H1 (cell line): ENCODE measurements at regions not wholly inside any gene's neighbourhood (a gene's known extent, or its start where the extent isn't known, plus 50 kb on each side); places are given as distances from the start of the nearest gene placed in this dataset.

Experiments used
- ATF2 ChIP-seq: IDR thresholded peaks from 2 replicates; pipeline ENCODE4 v1.6.1; 2012; ENCODE audit warnings: low read length, inconsistent platforms
- CHD2 ChIP-seq: IDR thresholded peaks from 2 replicates; pipeline ENCODE4 v1.6.1; 2012; ENCODE audit warnings: low read length, improper control_type of control experiment
- EP300 ChIP-seq, 2 experiments: IDR thresholded peaks; 1 replicate in 1 of 2; 2 replicates in 1 of 2; pipeline ENCODE4 v1.6.1; 2011 to 2012; ENCODE audit warnings: low read depth in 2 of 2, low read length in 2 of 2, mild to moderate bottlenecking in 2 of 2, borderline replicate concordance in 1 of 2, inconsistent platforms in 1 of 2, moderate library complexity in 1 of 2
- NRF1 ChIP-seq: IDR thresholded peaks from 2 replicates; pipeline ENCODE4 v1.6.1; 2011; ENCODE audit warnings: mild to moderate bottlenecking, low read depth, low read length, improper control_type of control experiment
- SIX5 ChIP-seq: IDR thresholded peaks from 2 replicates; pipeline ENCODE4 v1.6.1; 2011; ENCODE audit warnings: mild to moderate bottlenecking, low read depth, low read length
- SP4 ChIP-seq: IDR thresholded peaks from 2 replicates; pipeline ENCODE4 v1.6.1; 2012; ENCODE audit warnings: low read length, inconsistent platforms

GRCh38 chr4:79150820-79151416 is 174.9 kb downstream of the NAA11 start (continued):
- TF ChIP-seq ATF2 (no peak), EP300 (IDR thresholded peaks at IDR 0.05; ENCODE audit: borderline replicate concordance in 1 of 2, low read depth in 2 of 2, low read length in 2 of 2) (no peak), SIX5 (no peak), CHD2 (no peak), NRF1 (no peak), SP4 (no peak)
